PC-9 (cell line): ENCODE measurements at regions not wholly inside any gene's neighbourhood (a gene's known extent, or its start where the extent isn't known, plus 50 kb on each side); places are given as distances from the start of the nearest gene placed in this dataset.
"Not testable (repeated sequence)": the region's sequence is repeated elsewhere in the genome, so short reads cannot be mapped to it uniquely, and the experiment has no call there.

Source experiments
- BruUV-seq: library from RNA; stranded (reverse); fragments of 400-500 nt; replicated peaks from 2 replicates; lab custom pipeline; 2021; lab: Mats Ljungman, UMichigan
- CTCF ChIA-PET: fragments of 300-600 bp; sonication (Branson Sonifier 250); formaldehyde crosslinking; loops from one replicate; lab custom pipeline; 2022; ENCODE audit warnings: antibody characterized with exemption; lab: Charles Lee
- POLR2A ChIA-PET: fragments of 300-600 bp; sonication (Branson Sonifier 250); formaldehyde crosslinking; loops from one replicate; lab custom pipeline; 2022; ENCODE audit warnings: antibody characterized with exemption; ENCODE audit not compliant: unreplicated experiment; lab: Charles Lee
- DNase-seq, 2 experiments: peaks; one replicate each; pipeline versions ENCODE4 v3.0.0 to v3.0.0-alpha.2; 2015 to 2022; ENCODE audit warnings: mixed read lengths in 1 of 2
- H2AFZ ChIP-seq: fragments of 200-600 bp; sonication (generic); 2 replicates; pipeline ENCODE4 v1.8.1; 2017; ENCODE audit warnings: antibody characterized with exemption
- H3F3A ChIP-seq: fragments of 200-600 bp; sonication (generic); 2 replicates; pipeline ENCODE4 v1.8.1; 2017; ENCODE audit warnings: antibody characterized with exemption, mild to moderate bottlenecking, low read depth; ENCODE audit not compliant: insufficient read depth
- H3K27ac ChIP-seq: fragments of 200-600 bp; sonication (generic); 2 replicates; pipeline ENCODE4 v1.6.1; 2016; ENCODE audit warnings: mixed run types
- H3K27me3 ChIP-seq: fragments of 200-600 bp; sonication (generic); 2 replicates; pipeline ENCODE4 v1.6.1; 2016; ENCODE audit warnings: low read depth, mixed run types; ENCODE audit not compliant: insufficient read depth
- H3K36me3 ChIP-seq: fragments of 200-600 bp; sonication (generic); 2 replicates; pipeline ENCODE4 v1.6.1; 2016; ENCODE audit warnings: low read depth, mixed run types
- H3K4me1 ChIP-seq: fragments of 200-600 bp; sonication (generic); replicated peaks from 2 replicates; pipeline ENCODE4 v1.6.1; 2016; ENCODE audit warnings: mixed run types; ENCODE audit not compliant: insufficient read depth
- H3K4me2 ChIP-seq: fragments of 200-600 bp; sonication (generic); 2 replicates; pipeline ENCODE4 v1.6.1; 2017; ENCODE audit warnings: mixed run types
- H3K4me3 ChIP-seq: fragments of 200-600 bp; sonication (generic); 2 replicates; pipeline ENCODE4 v1.6.1; 2016; ENCODE audit warnings: mixed run types
- H3K79me2 ChIP-seq: fragments of 200-600 bp; sonication (generic); 2 replicates; pipeline ENCODE4 v1.6.1; 2017; ENCODE audit warnings: low read depth, mixed run types
- H3K9me2 ChIP-seq: fragments of 200-600 bp; sonication (generic); 2 replicates; pipeline ENCODE4 v1.8.1; 2017; ENCODE audit warnings: mild to moderate bottlenecking; ENCODE audit not compliant: insufficient read depth
- H3K9me3 ChIP-seq: fragments of 200-600 bp; sonication (generic); 2 replicates; pipeline ENCODE4 v1.8.1; 2016; ENCODE audit warnings: low read depth; ENCODE audit not compliant: insufficient read depth
- H4K20me1 ChIP-seq: fragments of 200-600 bp; sonication (generic); 2 replicates; pipeline ENCODE4 v1.8.1; 2017; ENCODE audit not compliant: insufficient read depth
- EZH2 ChIP-seq: fragments of 200-600 bp; sonication (generic); IDR thresholded peaks from 2 replicates; pipeline ENCODE4 v1.8.0; 2017; ENCODE audit warnings: antibody characterized with exemption, low read depth
- intact Hi-C: fragments of 100-400 bp; cut with micrococcal nuclease; formaldehyde crosslinking; loops from one replicate; pipeline ENCODE4 v1.10.0; 2022; ENCODE audit not compliant: unreplicated experiment
- TF ChIP-seq, protein P1 (sequence below): fragments of 200-600 bp; sonication (generic); conservative IDR thresholded peaks from 2 replicates; pipeline ENCODE4 v1.6.1; 2017; ENCODE audit warnings: mixed run types, antibody characterized with exemption, mild to moderate bottlenecking, moderate library complexity

DNA sequence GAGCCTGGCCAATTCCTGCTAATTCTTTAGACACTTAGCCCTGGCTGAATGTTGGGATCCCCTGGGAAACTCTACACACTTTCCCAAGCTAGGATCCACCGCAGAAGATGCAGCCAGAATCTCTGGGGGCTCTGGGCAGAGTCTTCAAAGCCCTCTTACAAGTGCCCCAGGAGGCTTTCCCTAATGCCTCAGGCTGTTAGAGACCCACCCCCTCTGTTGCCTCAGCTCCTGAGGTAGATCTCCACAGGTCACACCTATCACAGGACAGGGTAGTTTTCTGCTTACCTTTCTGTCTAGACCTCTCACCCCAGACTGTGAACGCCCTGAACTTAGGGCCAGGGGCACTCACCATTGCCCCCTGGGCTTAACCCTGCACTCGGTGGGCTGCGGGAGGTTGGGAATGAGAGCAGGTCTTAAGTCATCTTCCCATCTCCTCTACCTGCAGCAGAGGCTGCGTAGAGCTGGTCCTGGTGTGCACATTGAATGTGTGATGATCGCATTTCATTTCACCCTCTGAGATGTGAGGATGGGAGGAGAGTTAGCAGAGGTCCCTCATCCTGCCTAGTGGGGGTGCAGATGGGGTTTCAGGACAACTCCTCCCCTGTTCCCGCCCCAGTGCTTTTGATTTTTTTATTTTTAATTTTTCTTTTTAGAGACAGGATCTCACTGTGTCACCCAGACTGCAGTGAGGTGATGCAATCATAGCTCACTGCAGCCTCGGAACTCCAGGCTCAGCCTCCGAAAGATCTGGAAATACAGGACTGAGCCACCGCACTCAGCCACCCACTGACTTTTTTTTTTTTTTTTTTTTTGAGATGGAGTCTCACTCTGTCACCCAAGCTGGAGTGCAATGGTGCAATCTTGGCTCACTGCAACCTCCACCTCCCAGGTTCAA, 89.0 kb upstream of the LHX1 start:
- H3K27me3 ChIP-seq, result peaks cover 3% of the 10 kb centered on the region; the same call in 1 of the 2 replicates
- H3K9me3 ChIP-seq, result no peaks in the 10 kb centered on the region
- CTCF ChIA-PET, result interaction anchor here (0.6 kb wide), 1 partner anchor 89 kb away, joined by 3 read pairs; the partner anchor contains the start of gene LHX1
- peaks cover 9% of the 10 kb centered on the region; the same call in 1 of the 2 replicates for H3F3A ChIP-seq
- no peaks in the 10 kb centered on the region for H3K9me2 ChIP-seq
- intact Hi-C loops, result no loop called here
- no peaks in the 10 kb centered on the region for H4K20me1 ChIP-seq
- H3K36me3 ChIP-seq, result no peaks in the 10 kb centered on the region
- no peak overlapping the region for H3K27ac ChIP-seq
- DNase-seq, result no peak
- TF ChIP-seq, protein P1, sequence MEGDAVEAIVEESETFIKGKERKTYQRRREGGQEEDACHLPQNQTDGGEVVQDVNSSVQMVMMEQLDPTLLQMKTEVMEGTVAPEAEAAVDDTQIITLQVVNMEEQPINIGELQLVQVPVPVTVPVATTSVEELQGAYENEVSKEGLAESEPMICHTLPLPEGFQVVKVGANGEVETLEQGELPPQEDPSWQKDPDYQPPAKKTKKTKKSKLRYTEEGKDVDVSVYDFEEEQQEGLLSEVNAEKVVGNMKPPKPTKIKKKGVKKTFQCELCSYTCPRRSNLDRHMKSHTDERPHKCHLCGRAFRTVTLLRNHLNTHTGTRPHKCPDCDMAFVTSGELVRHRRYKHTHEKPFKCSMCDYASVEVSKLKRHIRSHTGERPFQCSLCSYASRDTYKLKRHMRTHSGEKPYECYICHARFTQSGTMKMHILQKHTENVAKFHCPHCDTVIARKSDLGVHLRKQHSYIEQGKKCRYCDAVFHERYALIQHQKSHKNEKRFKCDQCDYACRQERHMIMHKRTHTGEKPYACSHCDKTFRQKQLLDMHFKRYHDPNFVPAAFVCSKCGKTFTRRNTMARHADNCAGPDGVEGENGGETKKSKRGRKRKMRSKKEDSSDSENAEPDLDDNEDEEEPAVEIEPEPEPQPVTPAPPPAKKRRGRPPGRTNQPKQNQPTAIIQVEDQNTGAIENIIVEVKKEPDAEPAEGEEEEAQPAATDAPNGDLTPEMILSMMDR, result no peak
- TF ChIP-seq EZH2, result no peak
- BruUV-seq, result no TSS peak
- H3K4me1 ChIP-seq, result peaks cover 25% of the 10 kb centered on the region
- no peaks in the 10 kb centered on the region for H3K79me2 ChIP-seq
- H2AFZ ChIP-seq, result no peak overlapping the region
- H3K4me2 ChIP-seq, result no peak overlapping the region
- H3K4me3 ChIP-seq, result no peak overlapping the region
- POLR2A ChIA-PET, result no interaction called here

DNA sequence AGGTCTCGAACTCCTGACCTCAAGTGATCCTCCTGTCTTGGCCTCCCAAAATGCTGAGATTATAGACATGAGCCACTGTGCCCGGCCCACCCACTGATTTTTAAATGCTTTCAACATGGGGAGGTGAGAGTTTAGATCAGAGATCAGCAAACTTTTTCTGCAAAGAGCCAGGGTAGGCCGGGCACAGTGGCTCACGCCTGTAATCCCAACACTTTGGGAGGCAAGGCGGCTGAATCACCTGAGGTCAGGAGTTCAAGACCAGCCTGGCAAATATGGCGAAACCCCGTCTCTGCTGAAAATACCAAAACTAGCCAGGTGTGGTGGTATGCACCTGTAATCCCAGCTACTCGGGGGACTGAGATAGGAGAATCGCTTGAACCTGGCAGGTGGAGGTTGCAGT, 88.3 kb upstream of the LHX1 start:
- H3K27me3 ChIP-seq, H3K9me2 ChIP-seq, H3F3A ChIP-seq, BruUV-seq, H3K4me2 ChIP-seq, H4K20me1 ChIP-seq, H3K36me3 ChIP-seq, H3K4me3 ChIP-seq, H3K9me3 ChIP-seq, intact Hi-C loops, POLR2A ChIA-PET, H2AFZ ChIP-seq, DNase-seq, H3K79me2 ChIP-seq: not testable (repeated sequence)
- Histone ChIP-seq H3K27ac (peak overlapping the region; percentile 57; the same call in 1 of the 2 replicates), H3K4me1 (peaks cover 25% of the 10 kb centered on the region)
- CTCF ChIA-PET, result interaction anchor here (0.6 kb wide), 1 partner anchor 88 kb away, joined by 3 read pairs; the partner anchor contains the start of gene LHX1

DNA sequence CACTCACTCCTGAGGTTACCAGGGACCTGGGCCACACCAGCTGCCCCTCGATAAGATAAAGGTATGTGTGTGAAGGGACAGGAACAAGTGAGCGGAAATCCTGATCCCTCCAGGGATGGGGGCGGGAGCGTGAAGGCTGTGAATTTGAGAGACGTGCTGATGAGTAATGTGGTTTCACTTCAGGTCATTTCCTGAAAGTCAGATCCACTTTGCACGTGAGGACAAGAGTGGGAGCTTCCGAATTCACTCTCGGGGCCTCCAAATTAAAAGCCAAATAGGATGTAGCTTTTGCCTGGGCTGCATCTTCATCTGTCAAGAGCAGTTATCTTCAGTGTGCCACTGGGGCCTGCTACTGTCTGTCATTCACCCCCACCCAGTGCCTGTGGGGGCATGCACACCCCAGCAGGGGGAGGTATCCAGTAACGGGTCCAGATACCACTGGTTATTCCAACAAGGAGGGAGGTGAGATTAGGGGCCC, 87.4 kb upstream of the LHX1 start:
- Histone ChIP-seq H3K4me3 (no peak overlapping the region), H3K9me2 (no peaks in the 10 kb centered on the region), H3K4me1 (peaks cover 26% of the 10 kb centered on the region), H3K9me3 (no peaks in the 10 kb centered on the region), H3K79me2 (no peaks in the 10 kb centered on the region), H3K27ac (peak overlapping the region; percentile 57), H4K20me1 (no peaks in the 10 kb centered on the region), H3K4me2 (peak overlapping the region; percentile 55), H2AFZ (no peak overlapping the region), H3K27me3 (peaks cover 2% of the 10 kb centered on the region; the same call in 1 of the 2 replicates), H3F3A (peaks cover 9% of the 10 kb centered on the region; the same call in 1 of the 2 replicates), H3K36me3 (no peaks in the 10 kb centered on the region)
- BruUV-seq, result TSS peak; percentile 84
- intact Hi-C loops, result loop anchor here (2.0 to 5.0 kb wide), 2 partner anchors 72 to 87 kb away; partner anchors contain the start of gene LHX1
- DNase-seq, result peak in 1 of 2 experiments; percentile 54
- TF ChIP-seq, protein P1, result peak; percentile 40
- TF ChIP-seq EZH2, result no peak
- ChIA-PET POLR2A (no interaction called here), CTCF (no interaction called here)
